Inferior parietal cortex (tissue), 1 donor: ENCODE measurements at regions not wholly inside any gene's neighbourhood (a gene's known extent, or its start where the extent isn't known, plus 50 kb on each side); places are given as distances from the start of the nearest gene placed in this dataset.

Source experiments
- DNase-seq: peaks from one replicate; pipeline ENCODE4 v3.0.0-alpha.2; 2016; ENCODE audit errors: extremely low spot score

- DNase-seq = no peak
Observed at GRCh38 chrX:124993735-124994134, 325.9 kb upstream of the TEX13C start.

DNA sequence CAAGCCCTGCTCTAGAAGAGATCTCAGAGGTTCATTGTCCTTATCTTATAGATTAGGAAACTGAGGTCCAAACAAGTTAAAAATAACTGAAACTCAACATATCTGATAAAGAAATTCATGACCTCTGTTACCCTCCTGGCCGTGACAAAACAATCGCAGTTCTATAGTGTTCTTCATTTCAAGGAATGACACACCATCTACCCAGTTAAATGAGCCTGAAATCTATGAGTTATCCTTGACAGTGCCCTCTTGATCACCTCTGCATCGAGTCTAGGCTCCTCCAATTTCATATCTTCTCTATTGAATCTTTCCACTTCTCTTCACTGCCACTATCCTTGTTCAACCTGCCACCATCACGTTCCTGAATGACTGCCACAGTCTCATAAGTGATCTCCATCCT lies 325.3 kb upstream of the TEX13C start:
- no peak for DNase-seq

- no peak for DNase-seq
Observed at GRCh38 chrX:125003746-125004446, 315.8 kb upstream of the TEX13C start.

GRCh38 chrX:125004799-125005198 lies 314.9 kb upstream of the TEX13C start:
- no peak for DNase-seq

- no peak for DNase-seq
Observed at GRCh38 chrX:125005863-125006262, 313.8 kb upstream of the TEX13C start.

- no peak for DNase-seq
Observed at GRCh38 chrX:125006704-125007103, 313.0 kb upstream of the TEX13C start.

DNA sequence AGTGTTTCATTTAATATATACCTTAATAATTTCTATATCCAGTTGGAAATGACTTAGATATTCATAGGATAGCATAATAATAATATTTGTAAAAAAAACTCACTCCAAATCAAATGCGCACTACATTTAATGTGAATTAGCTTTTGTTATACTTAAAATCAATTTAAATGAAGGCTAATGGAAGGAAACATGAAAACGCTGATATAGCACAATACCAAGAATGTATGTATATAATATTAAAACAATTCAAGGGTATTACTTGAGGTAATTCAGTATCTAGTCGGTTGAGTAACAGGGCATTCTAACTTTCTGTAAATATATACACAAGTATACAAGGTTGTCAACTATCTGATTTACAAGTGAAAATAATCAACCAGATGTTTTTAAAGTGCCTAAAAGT lies 307.1 kb upstream of the TEX13C start:
- no peak for DNase-seq

DNA sequence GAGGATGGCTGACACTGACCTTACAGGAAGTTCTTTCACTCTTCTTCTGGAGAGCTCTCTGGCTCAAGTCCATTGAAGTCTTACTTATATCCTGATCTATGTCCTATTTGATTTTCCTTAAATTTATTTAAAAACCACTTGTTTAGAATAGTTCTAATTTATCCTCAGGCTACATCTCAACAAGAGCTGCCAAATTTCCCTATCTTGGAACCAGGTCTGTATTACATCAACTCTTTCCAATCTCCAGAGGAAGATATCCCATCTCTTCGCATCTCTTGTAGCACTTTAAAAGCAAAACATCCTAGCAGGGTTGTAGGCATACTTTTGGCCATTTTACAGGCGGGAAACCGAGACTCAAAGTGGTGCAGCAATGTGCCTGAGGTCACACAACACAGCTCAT lies 290.5 kb upstream of the TEX13C start:
- DNase-seq = no peak
